Astrocyte (in vitro differentiated cells and primary cell): ENCODE measurements at regions not wholly inside any gene's neighbourhood (a gene's known extent, or its start where the extent isn't known, plus 50 kb on each side); places are given as distances from the start of the nearest gene placed in this dataset.

Source experiments
- DNase-seq: peaks from one replicate; pipeline ENCODE4 v3.0.0-alpha.2; 2010; ENCODE audit warnings: low read depth
- FAIRE-seq: peaks from 2 replicates; lab custom pipeline; 2011; peaks lifted over from hg19 to GRCh38; lab: Jason Lieb, UNC
- H2AFZ ChIP-seq: 2 replicates; pipeline ENCODE4 v1.6.0; 2012; ENCODE audit warnings: low read depth, low read length, inconsistent platforms
- H3K27ac ChIP-seq: 2 replicates; pipeline ENCODE4 v1.5.1; 2011; ENCODE audit warnings: low read depth, low read length, inconsistent platforms
- H3K27me3 ChIP-seq: 2 replicates; pipeline ENCODE4 v1.6.0; 2011; ENCODE audit warnings: low read length, inconsistent platforms; ENCODE audit not compliant: insufficient read depth
- H3K36me3 ChIP-seq: 2 replicates; pipeline ENCODE4 v1.5.1; 2011; ENCODE audit warnings: low read length, inconsistent platforms; ENCODE audit not compliant: insufficient read depth
- H3K4me1 ChIP-seq: 2 replicates; pipeline ENCODE4 v1.5.1; 2011; ENCODE audit warnings: low read length, inconsistent platforms; ENCODE audit not compliant: insufficient read depth
- H3K4me2 ChIP-seq: 2 replicates; pipeline ENCODE4 v1.6.0; 2012; ENCODE audit warnings: low read length, inconsistent platforms
- H3K4me3 ChIP-seq: 2 replicates; pipeline ENCODE4 v1.5.1; 2011; ENCODE audit warnings: low read depth, mild to moderate bottlenecking, low read length, inconsistent platforms; ENCODE audit not compliant: insufficient read depth
- H3K79me2 ChIP-seq: 2 replicates; pipeline ENCODE4 v1.6.0; 2012; ENCODE audit warnings: mild to moderate bottlenecking, low read length, inconsistent platforms; ENCODE audit not compliant: insufficient read depth
- H3K9ac ChIP-seq: 2 replicates; pipeline ENCODE4 v1.6.0; 2012; ENCODE audit warnings: mild to moderate bottlenecking, low read length, inconsistent platforms
- H3K9me3 ChIP-seq: 2 replicates; pipeline ENCODE4 v1.5.1; 2012; ENCODE audit warnings: low read depth, mild to moderate bottlenecking, low read length, inconsistent platforms; ENCODE audit not compliant: insufficient read depth
- H4K20me1 ChIP-seq: 2 replicates; pipeline ENCODE4 v1.6.0; 2012; ENCODE audit warnings: low read length, inconsistent platforms; ENCODE audit not compliant: insufficient read depth
- H3K27ac Mint-ChIP-seq: one replicate; pipeline ENCODE4 v1.8.0; 2021; ENCODE audit warnings: mild to moderate bottlenecking, mixed read lengths; ENCODE audit not compliant: unreplicated experiment
- H3K27me3 Mint-ChIP-seq: one replicate; pipeline ENCODE4 v1.8.0; 2021; ENCODE audit warnings: low read depth, mixed read lengths; ENCODE audit not compliant: unreplicated experiment
- H3K36me3 Mint-ChIP-seq: one replicate; pipeline ENCODE4 v1.8.0; 2021; ENCODE audit warnings: low read depth, mixed read lengths; ENCODE audit not compliant: unreplicated experiment
- H3K4me1 Mint-ChIP-seq: one replicate; pipeline ENCODE4 v1.8.0; 2021; ENCODE audit warnings: low read depth, mixed read lengths; ENCODE audit not compliant: unreplicated experiment
- H3K4me3 Mint-ChIP-seq: one replicate; pipeline ENCODE4 v1.8.0; 2021; ENCODE audit warnings: mild to moderate bottlenecking, moderate library complexity, mixed read lengths; ENCODE audit not compliant: unreplicated experiment
- H3K9me3 Mint-ChIP-seq: one replicate; pipeline ENCODE4 v1.8.0; 2021; ENCODE audit warnings: mild to moderate bottlenecking, mixed read lengths; ENCODE audit not compliant: unreplicated experiment
- EZH2 ChIP-seq: IDR thresholded peaks from 2 replicates; pipeline ENCODE4 v1.6.1; 2012; ENCODE audit warnings: mild to moderate bottlenecking, low read length, inconsistent platforms; ENCODE audit not compliant: insufficient read depth
- TF ChIP-seq, protein P1 (sequence below): IDR thresholded peaks from 2 replicates; pipeline ENCODE4 v1.5.1; 2011; ENCODE audit warnings: low read depth, mild to moderate bottlenecking, inconsistent platforms, low read length, moderate library complexity; ENCODE audit not compliant: insufficient read depth

- DNase-seq (no peak), FAIRE-seq (no peak)
- Mint-ChIP-seq H3K27me3 (no peaks in the 10 kb centered on the region), H3K36me3 (no peaks in the 10 kb centered on the region), H3K9me3 (peaks cover 6% of the 10 kb centered on the region), H3K27ac (no peak overlapping the region), H3K4me3 (no peak overlapping the region), H3K4me1 (peaks cover 9% of the 10 kb centered on the region)
- no peaks in the 10 kb centered on the region for H4K20me1 ChIP-seq
- H3K27me3 ChIP-seq: no peaks in the 10 kb centered on the region
- H3K36me3 ChIP-seq: no peaks in the 10 kb centered on the region
- H3K79me2 ChIP-seq: no peaks in the 10 kb centered on the region
- H3K9me3 ChIP-seq: no peaks in the 10 kb centered on the region
- H2AFZ ChIP-seq: no peak overlapping the region
- H3K9ac ChIP-seq: no peak overlapping the region
- no peak overlapping the region for H3K27ac ChIP-seq
- H3K4me2 ChIP-seq: no peak overlapping the region
- H3K4me3 ChIP-seq: no peak overlapping the region
- H3K4me1 ChIP-seq: peaks cover 4% of the 10 kb centered on the region
- TF ChIP-seq, protein P1, sequence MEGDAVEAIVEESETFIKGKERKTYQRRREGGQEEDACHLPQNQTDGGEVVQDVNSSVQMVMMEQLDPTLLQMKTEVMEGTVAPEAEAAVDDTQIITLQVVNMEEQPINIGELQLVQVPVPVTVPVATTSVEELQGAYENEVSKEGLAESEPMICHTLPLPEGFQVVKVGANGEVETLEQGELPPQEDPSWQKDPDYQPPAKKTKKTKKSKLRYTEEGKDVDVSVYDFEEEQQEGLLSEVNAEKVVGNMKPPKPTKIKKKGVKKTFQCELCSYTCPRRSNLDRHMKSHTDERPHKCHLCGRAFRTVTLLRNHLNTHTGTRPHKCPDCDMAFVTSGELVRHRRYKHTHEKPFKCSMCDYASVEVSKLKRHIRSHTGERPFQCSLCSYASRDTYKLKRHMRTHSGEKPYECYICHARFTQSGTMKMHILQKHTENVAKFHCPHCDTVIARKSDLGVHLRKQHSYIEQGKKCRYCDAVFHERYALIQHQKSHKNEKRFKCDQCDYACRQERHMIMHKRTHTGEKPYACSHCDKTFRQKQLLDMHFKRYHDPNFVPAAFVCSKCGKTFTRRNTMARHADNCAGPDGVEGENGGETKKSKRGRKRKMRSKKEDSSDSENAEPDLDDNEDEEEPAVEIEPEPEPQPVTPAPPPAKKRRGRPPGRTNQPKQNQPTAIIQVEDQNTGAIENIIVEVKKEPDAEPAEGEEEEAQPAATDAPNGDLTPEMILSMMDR: no peak
- TF ChIP-seq EZH2: no peak
Observed at GRCh38 chr4:54527532-54527931, 130.2 kb upstream of the KIT start.

DNA sequence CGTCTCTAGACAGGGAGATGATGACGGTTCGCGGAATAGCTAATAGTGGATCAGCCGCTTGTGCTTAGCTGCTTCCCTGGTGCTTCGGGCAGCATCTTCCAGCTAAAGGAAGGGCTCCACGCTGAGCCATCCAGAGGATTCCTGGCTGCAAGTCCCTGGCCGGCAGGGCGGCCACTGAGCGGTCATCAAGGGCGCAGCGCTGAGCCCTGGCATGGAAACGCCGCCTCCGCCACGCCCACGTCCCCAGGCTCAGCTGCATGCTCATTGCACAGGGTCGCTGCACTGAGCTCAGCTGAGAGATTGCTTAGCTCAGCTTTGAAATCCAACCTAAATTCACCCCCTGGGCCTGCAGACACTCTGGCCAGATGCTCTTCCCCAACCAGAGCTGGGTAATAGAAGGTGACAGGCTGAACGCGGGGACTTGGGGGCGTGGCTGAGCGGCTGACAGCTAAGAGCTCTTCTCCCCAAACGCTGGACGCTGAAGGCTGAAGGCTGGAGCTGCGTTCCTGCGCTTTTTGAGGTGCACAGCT, 118.2 kb upstream of the KIT start:
- Histone ChIP-seq H3K79me2 (no peaks in the 10 kb centered on the region), H3K27me3 (no peaks in the 10 kb centered on the region), H3K9me3 (no peaks in the 10 kb centered on the region), H3K36me3 (no peaks in the 10 kb centered on the region), H3K4me1 (peaks cover 35% of the 10 kb centered on the region), H4K20me1 (no peaks in the 10 kb centered on the region), H3K4me3 (peak overlapping the region; percentile 56), H3K4me2 (peak overlapping the region; percentile 88), H3K27ac (no peak overlapping the region), H3K9ac (peak overlapping the region; percentile 66), H2AFZ (peak overlapping the region; percentile 93)
- Mint-ChIP-seq H3K27ac (no peak overlapping the region), H3K4me3 (peak overlapping the region; percentile 73), H3K9me3 (peaks cover 8% of the 10 kb centered on the region), H3K27me3 (peaks cover 1% of the 10 kb centered on the region), H3K4me1 (peaks cover 34% of the 10 kb centered on the region), H3K36me3 (no peaks in the 10 kb centered on the region)
- FAIRE-seq: no peak
- TF ChIP-seq, protein P1: no peak
- no peak for TF ChIP-seq EZH2
- peak; percentile 19 for DNase-seq

DNA sequence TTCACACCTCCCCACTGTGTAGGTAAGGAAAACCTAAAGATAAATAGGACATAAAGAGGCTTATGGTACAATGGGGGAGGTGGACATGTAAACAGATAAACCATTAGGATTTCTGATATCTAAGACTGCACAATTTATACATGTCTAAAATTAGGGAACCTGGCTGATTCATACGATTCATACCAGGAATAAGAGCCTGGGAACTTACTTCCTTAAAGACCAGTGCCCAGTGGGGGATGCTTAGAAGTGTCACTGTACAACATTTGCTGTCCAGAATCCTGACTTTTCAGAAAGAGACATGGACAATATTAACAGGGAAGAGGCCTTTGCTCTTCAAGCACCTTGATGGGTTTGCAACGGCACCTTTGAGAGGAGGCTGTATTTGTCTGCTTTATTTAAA, 116.8 kb upstream of the KIT start:
- DNase-seq (no peak), FAIRE-seq (no peak)
- Mint-ChIP-seq H3K4me1 (peaks cover 35% of the 10 kb centered on the region), H3K9me3 (peaks cover 4% of the 10 kb centered on the region), H3K27me3 (peaks cover 1% of the 10 kb centered on the region), H3K36me3 (no peaks in the 10 kb centered on the region), H3K27ac (peak overlapping the region; percentile 56), H3K4me3 (peak overlapping the region; percentile 41)
- Histone ChIP-seq H3K27ac (peak overlapping the region; percentile 84), H3K36me3 (no peaks in the 10 kb centered on the region), H3K4me1 (peaks cover 35% of the 10 kb centered on the region), H3K4me2 (peak overlapping the region; percentile 61), H4K20me1 (no peaks in the 10 kb centered on the region), H3K4me3 (no peak overlapping the region), H3K9ac (peak overlapping the region; percentile 75), H3K79me2 (no peaks in the 10 kb centered on the region), H3K9me3 (no peaks in the 10 kb centered on the region), H3K27me3 (no peaks in the 10 kb centered on the region), H2AFZ (no peak overlapping the region)
- TF ChIP-seq, protein P1: no peak
- no peak for TF ChIP-seq EZH2
